ENCODE measurements at regions not wholly inside any gene's neighbourhood (a gene's known extent, or its start where the extent isn't known, plus 50 kb on each side); places are given as distances from the start of the nearest gene placed in this dataset.

DNA sequence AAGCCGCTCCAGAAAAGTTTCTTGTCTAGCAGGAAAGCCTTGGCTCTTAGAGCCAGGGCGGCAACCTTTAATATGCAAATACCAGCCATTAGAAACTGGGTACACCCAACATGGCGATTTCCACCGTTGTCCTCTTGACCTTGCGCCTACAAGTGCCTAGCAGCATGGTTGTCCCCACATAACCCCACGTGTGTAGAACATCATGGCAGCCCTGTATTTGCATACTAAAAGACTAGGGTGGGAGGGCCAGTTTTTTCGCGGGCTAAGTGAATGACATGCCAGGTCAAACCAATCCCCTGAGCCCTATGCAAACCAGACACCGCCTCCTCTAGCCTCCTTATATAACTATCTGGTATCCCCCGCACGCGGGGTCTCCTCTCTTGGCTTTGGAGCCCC lies 58.4 kb upstream of the FZD8 start:
- peaks cover 0 to 2% of the 10 kb centered on the region in 2 donors for H3K27me3 Mint-ChIP-seq (ENCODE audit: low read depth in 2 of 2)
- TF ChIP-seq, protein P1, sequence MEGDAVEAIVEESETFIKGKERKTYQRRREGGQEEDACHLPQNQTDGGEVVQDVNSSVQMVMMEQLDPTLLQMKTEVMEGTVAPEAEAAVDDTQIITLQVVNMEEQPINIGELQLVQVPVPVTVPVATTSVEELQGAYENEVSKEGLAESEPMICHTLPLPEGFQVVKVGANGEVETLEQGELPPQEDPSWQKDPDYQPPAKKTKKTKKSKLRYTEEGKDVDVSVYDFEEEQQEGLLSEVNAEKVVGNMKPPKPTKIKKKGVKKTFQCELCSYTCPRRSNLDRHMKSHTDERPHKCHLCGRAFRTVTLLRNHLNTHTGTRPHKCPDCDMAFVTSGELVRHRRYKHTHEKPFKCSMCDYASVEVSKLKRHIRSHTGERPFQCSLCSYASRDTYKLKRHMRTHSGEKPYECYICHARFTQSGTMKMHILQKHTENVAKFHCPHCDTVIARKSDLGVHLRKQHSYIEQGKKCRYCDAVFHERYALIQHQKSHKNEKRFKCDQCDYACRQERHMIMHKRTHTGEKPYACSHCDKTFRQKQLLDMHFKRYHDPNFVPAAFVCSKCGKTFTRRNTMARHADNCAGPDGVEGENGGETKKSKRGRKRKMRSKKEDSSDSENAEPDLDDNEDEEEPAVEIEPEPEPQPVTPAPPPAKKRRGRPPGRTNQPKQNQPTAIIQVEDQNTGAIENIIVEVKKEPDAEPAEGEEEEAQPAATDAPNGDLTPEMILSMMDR (IDR thresholded peaks at IDR 0.05), result no peak
- no peak overlapping the region for H3K4me3 Mint-ChIP-seq
- ATAC-seq (no peak), DNase-seq (no peak)
- H3K9me3 Mint-ChIP-seq, result no peaks in the 10 kb centered on the region
- H3K27ac Mint-ChIP-seq, result no peak overlapping the region
- H3K36me3 ChIP-seq (ENCODE audit: control insufficient read depth, insufficient read depth, low read length), result no peaks in the 10 kb centered on the region
- no peaks in the 10 kb centered on the region for H3K36me3 Mint-ChIP-seq
- no peaks in the 10 kb centered on the region for H3K9me3 ChIP-seq (ENCODE audit: control insufficient read depth, insufficient read depth, low read length)
- WGBS (ENCODE audit: insufficient coverage), result 87% methylated on average over 12 of the region's 12 CpGs
- H3K4me3 ChIP-seq (ENCODE audit: low read length), result no peak overlapping the region
- intact Hi-C loops (cut with micrococcal nuclease), result no loop called here
- H3K27me3 ChIP-seq (ENCODE audit: control insufficient read depth, insufficient read depth, low read length), result no peaks in the 10 kb centered on the region
- H3K4me1 Mint-ChIP-seq, result no peaks in the 10 kb centered on the region
- no peak overlapping the region for H3K27ac ChIP-seq (ENCODE audit: low read length)
- H3K4me1 ChIP-seq (ENCODE audit: control insufficient read depth, insufficient read depth, low read length), result no peaks in the 10 kb centered on the region

DNA sequence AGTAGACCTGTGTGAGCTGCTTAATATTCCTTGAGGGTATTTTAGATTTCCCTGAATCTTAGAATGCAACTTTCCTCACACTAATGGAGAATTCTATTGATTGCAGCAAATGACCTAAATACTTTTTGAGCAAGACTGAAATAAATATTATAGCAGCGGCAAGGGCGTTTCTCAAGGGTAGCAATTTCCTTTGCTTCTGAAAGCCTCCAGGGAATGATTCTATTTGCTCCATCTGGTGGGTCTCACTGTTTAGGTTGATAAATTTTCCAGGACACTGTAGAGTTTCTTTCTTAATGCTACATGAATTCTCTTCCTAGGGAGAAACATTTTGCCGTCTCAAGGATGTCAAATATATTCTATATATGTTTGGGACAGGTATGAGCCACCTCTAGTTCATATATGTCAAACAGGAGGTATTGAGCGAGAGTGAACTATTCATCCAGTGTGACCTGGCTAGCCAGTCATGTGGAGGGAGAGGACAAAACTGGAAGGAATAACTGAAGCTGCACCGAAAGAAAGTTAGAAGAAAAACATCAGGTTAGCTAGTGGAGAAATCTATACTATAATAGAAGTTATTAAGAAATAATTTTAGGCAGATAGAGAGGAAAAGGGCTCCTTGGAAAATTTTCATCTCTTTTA lies 57.9 kb upstream of the FZD8 start:
- no peak overlapping the region for H3K4me3 ChIP-seq (ENCODE audit: low read length)
- no peaks in the 10 kb centered on the region for H3K4me1 ChIP-seq (ENCODE audit: control insufficient read depth, insufficient read depth, low read length)
- ATAC-seq, result no peak
- WGBS (ENCODE audit: insufficient coverage), result 92% methylated on average over 3 of the region's 5 CpGs
- intact Hi-C loops (cut with micrococcal nuclease), result no loop called here
- Mint-ChIP-seq H3K27me3 (ENCODE audit: low read depth in 2 of 2) (peaks cover 0 to 2% of the 10 kb centered on the region in 2 donors), H3K9me3 (no peaks in the 10 kb centered on the region), H3K4me3 (no peak overlapping the region), H3K36me3 (no peaks in the 10 kb centered on the region), H3K4me1 (no peaks in the 10 kb centered on the region), H3K27ac (no peak overlapping the region)
- TF ChIP-seq, protein P1 (IDR thresholded peaks at IDR 0.05), result no peak
- DNase-seq, result no peak
- no peaks in the 10 kb centered on the region for H3K9me3 ChIP-seq (ENCODE audit: control insufficient read depth, insufficient read depth, low read length)
- H3K27me3 ChIP-seq (ENCODE audit: control insufficient read depth, insufficient read depth, low read length), result no peaks in the 10 kb centered on the region
- no peak overlapping the region for H3K27ac ChIP-seq (ENCODE audit: low read length)
- no peaks in the 10 kb centered on the region for H3K36me3 ChIP-seq (ENCODE audit: control insufficient read depth, insufficient read depth, low read length)

DNA sequence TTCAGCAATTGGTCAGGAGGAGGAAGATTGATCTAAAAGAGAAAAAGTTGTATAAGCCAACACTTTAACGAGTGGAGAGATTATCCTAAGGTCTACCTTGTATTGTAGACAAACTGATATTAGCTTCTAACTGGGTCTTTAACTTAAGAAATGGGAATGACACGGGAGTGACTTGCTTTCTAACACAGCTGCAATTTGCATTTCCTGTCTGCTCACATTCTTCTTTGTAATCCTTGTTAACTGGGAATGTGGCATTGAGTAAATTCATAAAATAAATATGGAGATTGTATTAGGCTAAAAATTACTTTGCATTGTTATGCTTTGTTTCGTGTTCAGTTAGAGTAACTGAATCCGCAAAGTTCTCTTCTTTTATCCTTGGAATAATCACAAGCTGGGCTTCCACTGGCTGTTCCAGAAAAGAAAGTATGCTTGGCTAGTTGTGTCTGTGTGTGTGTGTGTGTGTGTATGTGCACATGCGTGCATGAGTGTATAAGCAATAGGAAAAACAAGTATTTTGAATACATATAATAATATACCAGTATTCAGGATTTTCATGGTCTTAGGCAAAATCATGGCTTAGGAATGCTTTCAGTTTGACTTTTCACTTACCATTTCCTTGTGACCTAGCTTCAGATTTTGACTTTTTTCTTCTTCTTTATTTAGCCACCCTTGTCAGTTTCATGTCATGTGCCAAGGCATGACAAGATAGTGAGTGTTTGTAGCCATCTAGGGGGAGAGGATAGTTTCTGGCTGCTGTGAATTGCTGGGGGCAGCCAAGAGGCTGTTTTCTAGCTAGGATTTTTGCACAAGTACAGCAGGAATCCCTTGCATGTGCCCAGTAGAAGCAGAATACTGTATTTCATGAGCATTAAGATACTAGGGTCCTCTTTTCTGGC lies 54.5 kb upstream of the FZD8 start:
- no peaks in the 10 kb centered on the region for H3K9me3 ChIP-seq (ENCODE audit: control insufficient read depth, insufficient read depth, low read length)
- no peaks in the 10 kb centered on the region for H3K9me3 Mint-ChIP-seq
- no peaks in the 10 kb centered on the region for H3K4me1 Mint-ChIP-seq
- no peak overlapping the region for H3K27ac Mint-ChIP-seq
- H3K4me1 ChIP-seq (ENCODE audit: control insufficient read depth, insufficient read depth, low read length), result no peaks in the 10 kb centered on the region
- H3K27ac ChIP-seq (ENCODE audit: low read length), result no peak overlapping the region
- H3K4me3 ChIP-seq (ENCODE audit: low read length), result no peak overlapping the region
- DNase-seq, result no peak
- H3K4me3 Mint-ChIP-seq, result no peak overlapping the region
- WGBS (ENCODE audit: insufficient coverage), result 80% methylated on average over 4 of the region's 5 CpGs
- intact Hi-C loops (cut with micrococcal nuclease), result no loop called here
- H3K27me3 Mint-ChIP-seq (ENCODE audit: low read depth in 2 of 2), result peaks cover 0 to 2% of the 10 kb centered on the region in 2 donors
- H3K36me3 Mint-ChIP-seq, result no peaks in the 10 kb centered on the region
- no peaks in the 10 kb centered on the region for H3K36me3 ChIP-seq (ENCODE audit: control insufficient read depth, insufficient read depth, low read length)
- no peaks in the 10 kb centered on the region for H3K27me3 ChIP-seq (ENCODE audit: control insufficient read depth, insufficient read depth, low read length)
- no peak for ATAC-seq
- TF ChIP-seq, protein P1 (IDR thresholded peaks at IDR 0.05), result no peak

Data from natural killer cell (primary cell).